Hematopoietic multipotent progenitor cell treated with erythropoietin and hydrocortisone succinate and interleukin-3 and kit ligand, for 4 days (in vitro differentiated cells): ENCODE measurements at regions not wholly inside any gene's neighbourhood (a gene's known extent, or its start where the extent isn't known, plus 50 kb on each side); places are given as distances from the start of the nearest gene placed in this dataset.
"Not testable (repeated sequence)": the region's sequence is repeated elsewhere in the genome, so short reads cannot be mapped to it uniquely, and the experiment has no call there.

ENCODE experiments used
- DNase-seq: peaks from one replicate; pipeline ENCODE4 v3.0.0-alpha.2; 2015

- no peak for DNase-seq
Measured at GRCh38 chr19:28396287-28396831, 816.6 kb downstream of the UQCRFS1 start.

- DNase-seq: peak; percentile 35
Measured at GRCh38 chr19:28394725-28395124, 818.2 kb downstream of the UQCRFS1 start.

- peak; percentile 61 for DNase-seq
Measured at GRCh38 chr19:28393574-28394336, 819.2 kb downstream of the UQCRFS1 start.

GRCh38 chr19:28388988-28389387 lies 824.0 kb downstream of the UQCRFS1 start:
- DNase-seq: no peak

GRCh38 chr19:28387507-28387906 lies 825.4 kb downstream of the UQCRFS1 start:
- no peak for DNase-seq

GRCh38 chr19:28386470-28386869 lies 826.5 kb downstream of the UQCRFS1 start:
- no peak for DNase-seq

- DNase-seq: no peak
Measured at GRCh38 chr19:28386066-28386465, 826.9 kb downstream of the UQCRFS1 start.

GRCh38 chr19:28377077-28377476 lies 835.9 kb downstream of the UQCRFS1 start:
- peak; percentile 35 for DNase-seq

- no peak for DNase-seq
Measured at GRCh38 chr19:28374971-28375370, 838.0 kb downstream of the UQCRFS1 start.

- DNase-seq: no peak
Measured at GRCh38 chr19:28372576-28373247, 840.2 kb downstream of the UQCRFS1 start.

- no peak for DNase-seq
Measured at GRCh38 chr19:28367146-28367545, 845.8 kb downstream of the UQCRFS1 start.

- DNase-seq: no peak
Measured at GRCh38 chr19:28363254-28363653, 849.7 kb downstream of the UQCRFS1 start.

GRCh38 chr19:28359431-28360414 lies 853.2 kb downstream of the UQCRFS1 start:
- no peak for DNase-seq

GRCh38 chr19:28358633-28359032 lies 854.3 kb downstream of the UQCRFS1 start:
- no peak for DNase-seq

- no peak for DNase-seq
Measured at GRCh38 chr19:28351761-28352160, 861.2 kb downstream of the UQCRFS1 start.

- not testable (repeated sequence) for DNase-seq
Measured at GRCh38 chr19:28351321-28351720, 861.6 kb downstream of the UQCRFS1 start.

- DNase-seq: no peak
Measured at GRCh38 chr19:28350673-28351072, 862.3 kb downstream of the UQCRFS1 start.

- DNase-seq: no peak
Measured at GRCh38 chr19:28350037-28350436, 862.9 kb downstream of the UQCRFS1 start.

- peak; percentile 2 for DNase-seq
Measured at GRCh38 chr19:28349604-28350003, 863.3 kb downstream of the UQCRFS1 start.

GRCh38 chr19:28345811-28346210 lies 867.1 kb downstream of the UQCRFS1 start:
- no peak for DNase-seq

GRCh38 chr19:28341810-28342350 lies 871.1 kb downstream of the UQCRFS1 start:
- no peak for DNase-seq

GRCh38 chr19:28334419-28334818 lies 878.5 kb downstream of the UQCRFS1 start:
- DNase-seq: no peak

GRCh38 chr19:28333909-28334308 lies 879.0 kb downstream of the UQCRFS1 start:
- no peak for DNase-seq
